Aorta (tissue), 5 donors: ENCODE measurements at regions not wholly inside any gene's neighbourhood (a gene's known extent, or its start where the extent isn't known, plus 50 kb on each side); places are given as distances from the start of the nearest gene placed in this dataset.
"Not testable (repeated sequence)": the region's sequence is repeated elsewhere in the genome, so short reads cannot be mapped to it uniquely, and the experiment has no call there.

ENCODE experiments used
- ATAC-seq: fragments of 200-7000 bp; cut with Tn5 transposase; one replicate; pipeline ENCODE4 v1.9.1; 2022; ENCODE audit warnings: moderate library complexity; ENCODE audit not compliant: low FRiP score
- DNase-seq, 2 donors: peaks; one replicate each; pipeline ENCODE4 v3.0.0-alpha.2; 2020
- H3K27ac ChIP-seq, 2 donors: one replicate each; pipeline ENCODE4 v1.5.1; 2013; ENCODE audit warnings: low read length in 2 of 2, mild to moderate bottlenecking in 2 of 2, moderate library complexity in 2 of 2, control low read depth in 1 of 2, inconsistent platforms in 1 of 2, low read depth in 1 of 2
- H3K27me3 ChIP-seq, 2 donors: one replicate each; pipeline ENCODE4 v1.6.1; 2013; ENCODE audit warnings: control low read depth in 1 of 2, low read length in 1 of 2, mild to moderate bottlenecking in 1 of 2, moderate library complexity in 1 of 2; ENCODE audit not compliant: insufficient read depth in 2 of 2, control insufficient read depth in 1 of 2
- H3K36me3 ChIP-seq, 2 donors: one replicate each; pipeline ENCODE4 v1.6.1; 2013; ENCODE audit warnings: control low read depth in 1 of 2, low read length in 1 of 2, mild to moderate bottlenecking in 1 of 2; ENCODE audit not compliant: insufficient read depth in 2 of 2, control insufficient read depth in 1 of 2
- H3K4me1 ChIP-seq, 2 donors: one replicate each; pipeline ENCODE4 v1.6.1; 2013; ENCODE audit warnings: low read length in 2 of 2, control low read depth in 1 of 2, mild to moderate bottlenecking in 1 of 2, moderate library complexity in 1 of 2; ENCODE audit not compliant: insufficient read depth in 2 of 2, control insufficient read depth in 1 of 2
- H3K4me3 ChIP-seq, 2 donors: one replicate each; pipeline ENCODE4 v1.5.1; 2013; ENCODE audit warnings: low read length in 2 of 2, control low read depth in 1 of 2, mild to moderate bottlenecking in 1 of 2
- H3K9me3 ChIP-seq: one replicate; pipeline ENCODE4 v1.6.1; 2013; ENCODE audit warnings: mild to moderate bottlenecking, low read length; ENCODE audit not compliant: control insufficient read depth
- WGBS, 2 donors: extraction: QIAGEN DNeasy Blood & Tissue Kit; methylation state at CpG; one replicate each; pipeline ENCODE4 v1.1.7; 2013; 5-methylcytosine and 5-hydroxymethylcytosine counted together
- intact Hi-C, 2 donors: fragments of 100-400 bp; cut with DNase I; formaldehyde crosslinking; loops; one replicate each; pipeline versions ENCODE4 v1.14.2 to v1.15.0; 2022
- donor health status: healthy with polysubstance abuse.
- donor health status: Bipolar disorder and iron deficiency.
- donor health status: DM: no; HTN: no; CAD: no.
- donor health status: DM: no; HTN: no; CAD: no.
- donor health status: DM: yes; HTN: yes; CAD: no.

DNA sequence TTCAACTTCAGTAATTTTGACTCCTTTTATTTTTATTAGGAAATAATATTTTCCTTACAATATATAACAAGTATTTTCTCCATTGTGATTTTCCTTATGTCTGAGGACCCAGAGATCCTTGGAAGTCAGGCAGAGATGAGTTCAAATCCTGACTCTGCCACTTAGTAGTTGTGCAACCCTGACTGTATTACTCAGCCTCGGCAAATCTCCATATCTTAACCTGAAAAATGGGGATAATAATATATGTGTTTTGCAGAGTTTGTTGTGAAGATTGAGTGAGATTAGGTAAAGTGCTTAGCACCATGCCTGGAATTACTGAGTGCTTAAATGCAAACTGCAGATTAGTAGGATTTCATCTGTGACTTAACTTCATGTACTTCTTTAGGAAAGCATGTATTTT lies 120.5 kb upstream of the KLF14 start:
- Histone ChIP-seq H3K27me3 (no peaks in the 10 kb centered on the region), H3K36me3 (peaks cover 5 to 11% of the 10 kb centered on the region in 2 donors), H3K9me3 (peaks cover 4% of the 10 kb centered on the region), H3K4me3 (no peak overlapping the region), H3K27ac (no peak overlapping the region), H3K4me1 (no peaks in the 10 kb centered on the region)
- DNase-seq (no peak), ATAC-seq (no peak)
- 92 to 94% methylated on average over 1 of the region's 1 CpG for WGBS, 2 donors
- intact Hi-C loops = no loop called here

DNA sequence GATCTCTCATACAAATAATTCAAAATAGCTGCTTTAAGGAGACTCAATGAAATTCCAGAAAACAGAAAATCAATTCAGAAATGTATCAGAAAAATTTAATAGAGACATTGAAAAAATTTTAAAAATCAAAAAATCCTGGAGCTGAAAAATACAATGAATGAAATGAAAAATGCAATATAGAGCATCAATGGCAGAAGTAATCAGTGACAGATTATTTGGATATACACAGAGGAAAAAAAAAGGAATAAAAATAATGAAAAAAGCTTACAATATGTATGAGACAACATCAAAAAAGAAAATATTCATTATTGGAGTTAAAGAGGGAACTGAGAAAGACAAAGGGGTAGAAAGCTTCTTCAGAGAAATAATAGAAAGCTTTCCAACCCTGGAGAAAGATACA lies 122.9 kb upstream of the KLF14 start:
- H3K9me3 ChIP-seq = peaks cover 6% of the 10 kb centered on the region
- no peak overlapping the region for H3K27ac ChIP-seq
- H3K4me1 ChIP-seq = no peaks in the 10 kb centered on the region
- H3K4me3 ChIP-seq = no peak overlapping the region
- intact Hi-C loops = no loop called here
- no peak for DNase-seq
- no peak for ATAC-seq
- H3K36me3 ChIP-seq = peaks cover 5 to 16% of the 10 kb centered on the region in 2 donors
- no peaks in the 10 kb centered on the region for H3K27me3 ChIP-seq

GRCh38 chr7:130860832-130861231 lies 126.8 kb upstream of the KLF14 start:
- H3K4me3 ChIP-seq, H3K9me3 ChIP-seq, H3K4me1 ChIP-seq, H3K27ac ChIP-seq, intact Hi-C loops, H3K27me3 ChIP-seq, ATAC-seq, DNase-seq: not testable (repeated sequence)
- H3K36me3 ChIP-seq = peaks cover 0 to 11% of the 10 kb centered on the region in 2 donors
- WGBS, 2 donors = 91 to 97% methylated on average over 2 of the region's 2 CpGs

DNA sequence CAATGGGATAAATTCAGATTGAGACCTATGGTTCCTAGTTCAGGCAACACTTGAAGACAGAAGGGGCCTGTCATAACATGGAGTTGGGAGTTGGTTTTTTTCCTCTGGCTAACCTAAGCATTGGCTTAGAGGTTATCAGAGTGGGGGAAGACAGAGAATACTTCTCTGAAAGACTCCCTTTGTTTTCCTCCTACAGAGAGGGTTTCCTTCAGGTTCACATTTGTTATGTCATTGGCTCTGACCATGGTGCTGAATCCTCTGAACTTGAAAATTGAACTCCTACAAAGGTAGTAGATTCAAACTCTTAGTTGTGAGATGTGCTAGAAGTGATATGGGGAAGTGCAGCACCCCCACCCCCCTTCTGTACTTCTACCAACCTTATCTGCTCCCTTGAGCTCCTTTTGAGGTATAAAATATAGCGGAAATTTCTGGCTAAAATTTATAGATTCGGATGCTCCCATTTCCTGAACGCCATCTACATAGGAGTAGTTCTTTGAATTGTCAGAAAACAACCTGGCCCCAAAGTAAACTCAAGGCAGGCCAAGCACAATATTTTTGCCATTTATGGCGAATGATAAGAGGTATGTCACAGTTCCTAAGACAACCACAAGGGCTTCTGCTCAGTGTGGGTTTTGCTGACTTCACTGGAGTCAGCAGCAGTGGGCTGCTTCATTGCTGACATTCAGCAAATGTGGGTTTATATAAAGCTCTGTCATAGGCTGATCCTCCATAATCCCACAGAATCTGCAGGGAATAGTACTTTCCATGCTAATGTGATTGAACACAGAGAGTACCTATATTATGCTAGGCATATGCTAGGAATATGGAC lies 131.6 kb upstream of the KLF14 start:
- DNase-seq (no peak), ATAC-seq (no peak)
- H3K4me1 ChIP-seq = peaks cover 0 to 3% of the 10 kb centered on the region in 2 donors
- no peak overlapping the region for H3K4me3 ChIP-seq
- H3K36me3 ChIP-seq = peaks cover 2 to 10% of the 10 kb centered on the region in 2 donors
- H3K27me3 ChIP-seq = no peaks in the 10 kb centered on the region
- no peaks in the 10 kb centered on the region for H3K9me3 ChIP-seq
- intact Hi-C loops = no loop called here
- H3K27ac ChIP-seq = no peak overlapping the region
- WGBS, 2 donors = 71 to 78% methylated on average over 4 of the region's 4 CpGs

DNA sequence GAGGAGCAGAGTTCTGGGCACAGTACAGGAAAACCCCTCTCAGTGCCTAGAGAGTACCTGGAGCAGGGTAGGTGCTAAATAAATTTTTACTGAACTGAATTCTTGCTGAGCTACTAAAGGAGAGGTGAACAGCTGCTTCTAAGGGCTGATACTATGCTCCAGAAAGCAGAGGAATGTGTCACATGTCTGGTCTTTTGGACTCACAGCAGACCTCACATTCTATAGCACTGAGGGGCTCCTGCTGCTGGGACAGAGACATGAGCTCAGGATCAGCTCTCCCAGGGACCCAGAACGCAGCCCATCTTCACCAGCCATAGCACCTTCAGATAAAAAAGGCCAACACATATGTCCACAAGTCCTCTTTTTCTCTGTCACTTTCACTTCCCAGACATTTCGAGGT lies 133.0 kb upstream of the KLF14 start:
- Histone ChIP-seq H3K4me3 (no peak overlapping the region), H3K9me3 (no peaks in the 10 kb centered on the region), H3K4me1 (peaks cover 0 to 3% of the 10 kb centered on the region in 2 donors), H3K36me3 (peaks cover 2 to 5% of the 10 kb centered on the region in 2 donors), H3K27me3 (no peaks in the 10 kb centered on the region), H3K27ac (no peak overlapping the region)
- intact Hi-C loops = no loop called here
- WGBS, 2 donors = 91 to 95% methylated on average over 2 of the region's 2 CpGs
- ATAC-seq (no peak), DNase-seq (no peak)

GRCh38 chr7:130867581-130868136 lies 133.7 kb upstream of the KLF14 start:
- no peak overlapping the region for H3K27ac ChIP-seq
- 64 to 77% methylated on average over 1 of the region's 1 CpG for WGBS, 2 donors
- H3K36me3 ChIP-seq = peaks cover 2 to 7% of the 10 kb centered on the region in 2 donors
- H3K27me3 ChIP-seq = no peaks in the 10 kb centered on the region
- no peak overlapping the region for H3K4me3 ChIP-seq
- peak; percentile 29 for ATAC-seq
- DNase-seq = no peak
- intact Hi-C loops = no loop called here
- H3K4me1 ChIP-seq = peaks cover 0 to 3% of the 10 kb centered on the region in 2 donors
- no peaks in the 10 kb centered on the region for H3K9me3 ChIP-seq

- Histone ChIP-seq H3K36me3 (peaks cover 2 to 7% of the 10 kb centered on the region in 2 donors), H3K27me3 (no peaks in the 10 kb centered on the region), H3K9me3 (no peaks in the 10 kb centered on the region), H3K4me3 (no peak overlapping the region), H3K4me1 (peaks cover 0 to 3% of the 10 kb centered on the region in 2 donors), H3K27ac (no peak overlapping the region)
- WGBS, 2 donors = 69 to 76% methylated on average over 6 of the region's 6 CpGs
- DNase-seq (no peak), ATAC-seq (peak; percentile 48)
- intact Hi-C loops = no loop called here
Observed at GRCh38 chr7:130868139-130868538, 134.1 kb upstream of the KLF14 start.

DNA sequence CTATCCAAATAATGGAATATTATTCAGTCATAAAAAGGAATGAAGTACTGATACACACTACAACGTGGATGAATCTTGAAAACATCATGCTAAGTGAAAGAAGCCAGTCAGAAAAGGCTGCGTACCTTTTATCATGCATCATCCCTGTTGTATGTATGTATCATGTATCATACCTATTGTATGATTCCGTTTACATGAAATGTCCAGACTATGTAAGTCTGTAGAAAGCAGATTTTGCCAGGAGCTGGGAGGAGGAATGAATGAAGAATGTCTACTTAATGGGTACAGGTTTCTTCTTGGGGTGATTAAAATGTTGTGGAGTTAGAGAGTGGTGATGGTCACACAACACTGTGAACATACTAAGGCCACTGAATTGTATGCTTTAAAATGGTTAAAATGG lies 135.9 kb upstream of the KLF14 start:
- H3K9me3 ChIP-seq = no peaks in the 10 kb centered on the region
- H3K4me1 ChIP-seq = peaks cover 0 to 3% of the 10 kb centered on the region in 2 donors
- DNase-seq (no peak), ATAC-seq (no peak)
- no peaks in the 10 kb centered on the region for H3K27me3 ChIP-seq
- peaks cover 2 to 7% of the 10 kb centered on the region in 2 donors for H3K36me3 ChIP-seq
- intact Hi-C loops = no loop called here
- WGBS, 2 donors = 91 to 94% methylated on average over 3 of the region's 3 CpGs
- H3K27ac ChIP-seq = no peak overlapping the region
- H3K4me3 ChIP-seq = no peak overlapping the region

DNA sequence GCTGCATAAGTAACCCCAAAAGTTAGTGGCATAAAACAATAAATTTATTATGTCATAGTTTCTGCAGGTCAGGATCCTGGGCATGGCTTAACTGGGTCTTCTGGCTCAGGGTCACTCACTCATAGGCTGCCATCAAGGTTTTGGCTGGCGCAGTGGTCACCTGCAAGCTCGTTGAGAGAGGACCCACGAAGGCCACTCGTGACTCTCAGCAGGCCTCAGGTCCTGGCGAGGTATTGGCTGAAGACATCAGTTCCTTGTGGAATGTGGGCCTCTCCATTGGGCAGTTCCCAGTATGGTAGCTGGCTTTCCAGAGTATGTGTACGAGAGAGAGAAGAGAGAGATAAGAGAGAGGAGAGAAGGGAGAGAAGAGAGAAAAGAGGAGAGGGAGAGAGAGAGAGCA lies 138.3 kb upstream of the KLF14 start:
- no peaks in the 10 kb centered on the region for H3K4me1 ChIP-seq
- no peaks in the 10 kb centered on the region for H3K9me3 ChIP-seq
- ATAC-seq (no peak), DNase-seq (no peak)
- no peak overlapping the region for H3K27ac ChIP-seq
- H3K4me3 ChIP-seq = no peak overlapping the region
- H3K27me3 ChIP-seq = no peaks in the 10 kb centered on the region
- WGBS, 2 donors = 84 to 85% methylated on average over 6 of the region's 6 CpGs
- H3K36me3 ChIP-seq = peaks cover 2 to 6% of the 10 kb centered on the region in 2 donors
- intact Hi-C loops = no loop called here
